ENCODE measurements at regions not wholly inside any gene's neighbourhood (a gene's known extent, or its start where the extent isn't known, plus 50 kb on each side); places are given as distances from the start of the nearest gene placed in this dataset.

GRCh38 chr6:73888050-73888449 lies 192.0 kb downstream of the CD109 start:
- Mint-ChIP-seq H3K4me1 (ENCODE audit: unreplicated experiment) (no peaks in the 10 kb centered on the region), H3K36me3 (ENCODE audit: unreplicated experiment) (no peaks in the 10 kb centered on the region), H3K4me3 (ENCODE audit: unreplicated experiment) (no peak overlapping the region), H3K27me3 (ENCODE audit: unreplicated experiment) (no peaks in the 10 kb centered on the region), H3K9me3 (ENCODE audit: unreplicated experiment) (no peaks in the 10 kb centered on the region), H3K27ac (ENCODE audit: unreplicated experiment) (no peak overlapping the region)
- no peak for DNase-seq (ENCODE audit: extremely low spot score, unreplicated experiment)
- TF ChIP-seq CTCF (IDR thresholded peaks at IDR 0.05) = no peak

DNA sequence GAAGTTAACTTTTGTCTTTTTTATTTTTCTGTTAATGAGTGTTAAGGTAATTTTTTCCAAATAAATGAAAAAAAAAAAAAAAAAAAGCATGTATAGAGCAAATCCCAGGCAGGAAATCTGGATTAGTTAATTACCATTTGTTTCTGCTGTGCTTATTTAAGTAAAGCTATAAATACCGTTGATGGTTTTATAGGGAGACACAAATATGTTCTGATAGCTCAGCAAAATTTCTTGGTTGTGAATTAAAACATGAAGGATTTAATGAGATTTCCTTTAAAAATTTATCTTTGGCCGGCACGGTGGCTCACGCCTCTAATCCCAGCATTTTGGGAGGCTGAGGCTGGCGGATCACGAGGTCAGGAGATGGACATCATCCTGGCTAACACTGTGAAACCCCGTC lies 189.4 kb downstream of the CD109 start:
- H3K27ac Mint-ChIP-seq (ENCODE audit: unreplicated experiment) = no peak overlapping the region
- no peaks in the 10 kb centered on the region for H3K27me3 Mint-ChIP-seq (ENCODE audit: unreplicated experiment)

GRCh38 chr6:73884540-73884939 lies 188.5 kb downstream of the CD109 start:
- Mint-ChIP-seq H3K4me3 (ENCODE audit: unreplicated experiment) (no peak overlapping the region), H3K27ac (ENCODE audit: unreplicated experiment) (no peak overlapping the region), H3K27me3 (ENCODE audit: unreplicated experiment) (no peaks in the 10 kb centered on the region), H3K4me1 (ENCODE audit: unreplicated experiment) (peaks cover 5% of the 10 kb centered on the region), H3K36me3 (ENCODE audit: unreplicated experiment) (no peaks in the 10 kb centered on the region), H3K9me3 (ENCODE audit: unreplicated experiment) (no peaks in the 10 kb centered on the region)
- TF ChIP-seq CTCF (IDR thresholded peaks at IDR 0.05) = no peak
- no peak for DNase-seq (ENCODE audit: extremely low spot score, unreplicated experiment)

More for the DNA sequence above, 189.4 kb downstream of the CD109 start:
- Mint-ChIP-seq H3K9me3 (ENCODE audit: unreplicated experiment) (no peaks in the 10 kb centered on the region), H3K4me1 (ENCODE audit: unreplicated experiment) (no peaks in the 10 kb centered on the region), H3K36me3 (ENCODE audit: unreplicated experiment) (no peaks in the 10 kb centered on the region), H3K4me3 (ENCODE audit: unreplicated experiment) (no peak overlapping the region)
- no peak for TF ChIP-seq CTCF (IDR thresholded peaks at IDR 0.05)
- no peak for DNase-seq (ENCODE audit: extremely low spot score, unreplicated experiment)

DNA sequence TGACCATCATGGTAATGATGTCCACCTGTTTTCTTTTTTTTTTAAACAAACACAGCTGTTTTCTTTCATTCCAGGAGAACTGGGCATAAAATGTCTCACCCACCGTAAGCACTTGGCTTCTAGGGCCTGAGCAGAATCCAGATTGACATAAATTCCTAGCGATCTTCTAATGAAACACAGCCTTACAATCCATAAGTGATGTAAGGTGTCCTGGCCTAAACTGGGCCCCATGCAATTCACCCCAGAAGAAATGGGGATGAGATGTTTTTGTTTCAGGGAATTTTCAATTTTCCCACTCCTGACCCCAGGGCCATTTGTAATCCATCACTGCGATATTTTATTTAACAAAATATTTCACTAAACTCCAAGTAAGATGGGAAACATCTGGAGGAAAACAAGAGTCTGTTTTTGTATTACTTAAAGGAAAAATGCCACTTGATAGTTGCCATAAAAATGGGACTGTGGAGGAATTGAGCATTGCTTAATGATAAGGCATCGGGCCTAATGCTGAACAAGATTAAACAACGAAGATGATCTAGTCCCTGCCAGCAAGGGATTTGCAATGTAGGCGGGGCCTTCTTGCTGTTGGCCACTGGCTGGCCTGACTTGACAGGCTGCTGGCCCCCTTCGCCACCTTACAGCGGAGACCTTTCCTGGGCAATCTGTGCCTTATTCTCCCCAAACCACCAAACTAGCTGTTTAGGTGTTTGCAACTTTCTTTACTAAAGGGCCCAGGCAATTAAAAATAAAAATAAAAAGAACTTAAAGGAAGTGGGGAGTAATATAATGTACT lies 183.7 kb downstream of the CD109 start:
- TF ChIP-seq CTCF (IDR thresholded peaks at IDR 0.05) = no peak
- H3K9me3 Mint-ChIP-seq (ENCODE audit: unreplicated experiment) = peaks cover under 1% of the 10 kb centered on the region
- no peaks in the 10 kb centered on the region for H3K27me3 Mint-ChIP-seq (ENCODE audit: unreplicated experiment)
- H3K27ac Mint-ChIP-seq (ENCODE audit: unreplicated experiment) = no peak overlapping the region
- H3K4me1 Mint-ChIP-seq (ENCODE audit: unreplicated experiment) = peaks cover 9% of the 10 kb centered on the region
- DNase-seq (ENCODE audit: extremely low spot score, unreplicated experiment) = no peak
- no peak overlapping the region for H3K4me3 Mint-ChIP-seq (ENCODE audit: unreplicated experiment)
- no peaks in the 10 kb centered on the region for H3K36me3 Mint-ChIP-seq (ENCODE audit: unreplicated experiment)

- DNase-seq (ENCODE audit: extremely low spot score, unreplicated experiment) = no peak
- Mint-ChIP-seq H3K4me1 (ENCODE audit: unreplicated experiment) (peaks cover 9% of the 10 kb centered on the region), H3K4me3 (ENCODE audit: unreplicated experiment) (no peak overlapping the region), H3K9me3 (ENCODE audit: unreplicated experiment) (peaks cover 3% of the 10 kb centered on the region), H3K36me3 (ENCODE audit: unreplicated experiment) (no peaks in the 10 kb centered on the region), H3K27me3 (ENCODE audit: unreplicated experiment) (no peaks in the 10 kb centered on the region), H3K27ac (ENCODE audit: unreplicated experiment) (no peak overlapping the region)
- TF ChIP-seq CTCF (IDR thresholded peaks at IDR 0.05) = no peak
Observed at GRCh38 chr6:73878403-73878802, 182.4 kb downstream of the CD109 start.
